HG03097 (cell line): ENCODE measurements at regions not wholly inside any gene's neighbourhood (a gene's known extent, or its start where the extent isn't known, plus 50 kb on each side); places are given as distances from the start of the nearest gene placed in this dataset.
A peak's percentile ranks its signal among the peaks of the same experiment; 100 is the strongest.
"Not testable (repeated sequence)": the region's sequence is repeated elsewhere in the genome, so short reads cannot be mapped to it uniquely, and the experiment has no call there.

Experiments used
- ATAC-seq: cut with Tn5 transposase; IDR thresholded peaks from one replicate; pipeline ENCODE4 v1.9.1; 2021; ENCODE audit not compliant: unreplicated experiment, low FRiP score

DNA sequence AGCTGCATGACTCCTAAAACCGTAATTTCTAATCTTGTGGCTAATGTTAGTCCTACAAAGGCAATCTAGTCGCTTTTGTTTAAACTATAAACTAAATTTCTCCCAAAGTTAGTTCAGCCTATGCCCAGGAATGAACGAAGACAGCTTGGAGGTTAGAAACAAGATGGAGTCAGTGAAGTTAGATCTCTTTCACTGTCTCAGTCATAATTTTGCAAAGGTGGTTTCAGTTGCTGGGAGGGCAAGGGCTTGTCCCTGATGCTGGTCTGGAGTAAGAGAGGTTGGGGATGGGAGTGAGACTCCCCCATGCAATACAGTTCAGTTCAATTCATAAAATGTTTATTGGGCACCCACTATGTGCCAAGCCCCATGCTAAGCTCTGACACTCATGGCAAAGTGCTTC lies 362.1 kb downstream of the TYW1 start:
- not testable (repeated sequence) for ATAC-seq

DNA sequence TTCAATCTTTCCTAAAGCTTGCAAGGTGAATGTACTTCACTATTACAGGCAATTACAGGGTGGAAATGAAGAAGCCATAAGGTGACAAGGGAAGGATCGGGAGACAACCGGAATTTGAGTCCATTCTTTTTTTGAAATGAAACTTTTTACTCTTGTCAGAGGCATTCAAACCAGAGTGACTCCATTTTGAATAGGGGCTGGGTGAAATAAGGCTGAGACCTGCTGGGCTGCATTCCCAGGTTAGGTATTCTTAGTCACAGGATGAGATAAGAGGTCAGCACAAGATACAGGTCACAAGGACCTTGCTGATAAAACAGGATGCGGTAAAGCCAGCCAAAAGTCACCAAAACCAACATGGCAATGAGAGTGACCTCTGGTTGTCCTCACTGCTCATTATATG lies 363.3 kb downstream of the TYW1 start:
- no peak for ATAC-seq

DNA sequence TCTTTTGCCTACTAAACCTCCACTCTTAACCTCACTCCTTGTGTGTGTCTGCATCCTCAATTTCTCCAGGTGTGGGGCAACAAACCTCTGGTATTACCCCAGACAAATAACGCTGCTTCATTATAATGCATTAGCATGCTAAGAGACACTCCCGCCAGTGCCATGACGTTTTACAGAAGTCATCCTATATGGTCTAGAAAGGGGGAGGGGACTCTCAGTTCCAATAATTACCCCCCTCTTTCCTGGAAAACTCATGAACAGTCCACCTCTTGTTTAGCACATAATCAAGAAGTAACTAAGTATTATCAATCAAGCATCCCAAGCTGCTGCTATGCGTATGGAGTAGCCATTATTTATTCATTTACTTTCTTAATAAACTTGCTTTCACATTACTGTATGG lies 364.5 kb downstream of the TYW1 start:
- no peak for ATAC-seq

DNA sequence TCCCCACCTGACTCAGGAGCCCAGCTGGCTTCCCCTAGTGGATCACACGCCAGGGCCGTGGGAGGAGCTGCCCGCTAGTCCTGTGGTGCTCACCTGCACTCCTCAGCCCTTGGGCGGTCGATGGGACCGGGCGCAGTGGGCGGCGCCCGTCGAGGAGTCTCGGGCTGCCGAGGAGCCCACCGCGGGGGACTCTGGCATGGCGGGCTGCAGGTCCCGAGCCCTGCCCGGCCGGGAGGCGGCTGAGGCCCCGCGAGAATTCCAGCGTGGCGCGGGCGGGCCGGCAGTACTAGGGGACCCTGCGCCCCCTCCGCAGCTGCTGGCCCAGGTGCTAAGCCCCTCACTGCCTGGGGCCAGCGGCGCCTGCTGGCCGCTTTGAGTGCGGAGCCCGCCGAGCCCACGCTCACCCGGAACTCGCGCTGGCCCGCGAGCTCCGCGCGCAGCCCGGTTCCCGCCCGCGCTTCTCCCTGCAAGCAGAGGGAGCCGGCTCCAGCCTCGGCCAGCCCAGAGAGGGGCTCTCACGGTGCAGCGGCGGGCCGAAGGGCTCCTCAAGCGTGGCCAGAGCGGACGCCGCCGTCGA lies 367.9 kb downstream of the TYW1 start:
- ATAC-seq, result no peak

DNA sequence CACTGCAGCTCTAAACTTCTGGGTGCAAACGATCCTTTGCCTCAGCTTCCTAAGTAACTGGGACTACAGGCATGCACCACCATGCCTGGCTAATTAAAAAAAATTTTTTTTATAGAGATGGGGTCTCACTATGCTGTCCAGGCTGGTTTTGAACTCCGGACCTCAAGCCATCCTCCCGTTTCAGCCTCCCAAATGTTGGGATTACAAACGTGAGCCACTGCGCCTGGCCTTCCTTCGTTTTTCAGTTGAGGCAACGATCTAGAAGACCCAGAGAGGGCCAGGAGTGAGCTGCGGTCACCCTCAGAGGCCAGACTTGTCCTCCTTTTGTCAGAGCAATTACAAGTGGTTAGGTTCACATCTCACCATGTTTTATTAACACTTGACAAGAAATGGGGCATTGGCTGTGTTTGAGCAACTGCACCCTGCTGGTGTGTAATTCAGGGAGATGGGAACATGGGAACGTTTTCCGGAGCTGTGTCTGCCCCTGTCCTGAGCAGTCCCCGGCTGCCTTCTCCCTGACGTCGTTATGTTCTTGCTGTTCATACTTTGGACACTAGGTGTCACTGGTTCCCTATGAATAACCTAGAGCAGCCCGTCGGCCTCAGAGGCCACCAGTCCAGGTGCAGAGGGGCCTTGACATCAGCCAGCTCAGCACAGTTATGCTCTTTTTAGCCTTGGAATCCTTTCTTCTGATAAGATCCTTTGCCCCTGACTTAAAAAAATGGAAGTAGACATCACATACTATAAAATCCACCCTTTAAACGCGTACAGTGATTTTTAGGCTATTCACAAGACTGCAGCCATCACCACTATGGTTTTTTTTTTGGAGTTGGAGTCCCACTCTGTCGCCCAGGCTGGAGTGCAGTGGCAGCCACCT lies 375.0 kb downstream of the TYW1 start:
- ATAC-seq, result peak; percentile 79

DNA sequence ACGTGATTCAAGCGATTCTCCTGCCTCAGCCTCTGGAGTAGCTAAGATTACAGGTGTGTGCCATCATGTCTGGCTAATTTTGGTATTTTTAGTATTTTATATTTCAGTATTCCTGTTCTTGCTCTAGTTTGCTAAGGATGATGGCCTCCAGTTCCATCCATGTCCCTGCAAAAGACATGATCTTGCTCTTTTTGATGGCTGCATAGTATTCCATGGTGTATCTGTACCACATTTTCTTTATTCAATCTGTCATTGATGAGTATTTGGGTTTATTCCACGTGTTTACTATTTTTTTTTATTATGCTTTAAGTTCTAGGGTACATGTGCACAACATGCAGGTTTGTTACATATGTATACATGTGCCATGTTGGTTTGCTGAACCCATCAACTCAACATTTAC lies 376.8 kb downstream of the TYW1 start:
- not testable (repeated sequence) for ATAC-seq

DNA sequence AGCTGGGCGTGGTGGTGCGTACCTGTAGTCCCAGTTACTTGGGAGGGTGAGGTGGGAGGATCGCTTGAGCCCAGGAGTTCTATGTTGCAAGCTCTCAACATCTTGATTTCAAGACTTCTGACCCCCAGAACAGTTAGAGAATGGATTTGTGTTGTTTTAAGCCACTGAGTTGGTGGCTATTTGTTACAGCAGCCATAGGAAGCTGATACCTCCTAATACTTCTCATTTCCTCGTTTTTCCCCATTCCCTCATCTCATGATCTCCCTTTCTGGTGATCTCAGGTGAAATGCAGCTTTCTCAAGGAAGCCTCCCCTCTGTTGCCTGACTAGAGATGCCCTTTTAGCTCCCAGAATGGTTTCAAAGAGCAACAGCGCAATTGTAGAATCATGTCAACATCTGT lies 378.8 kb downstream of the TYW1 start:
- ATAC-seq, result no peak

DNA sequence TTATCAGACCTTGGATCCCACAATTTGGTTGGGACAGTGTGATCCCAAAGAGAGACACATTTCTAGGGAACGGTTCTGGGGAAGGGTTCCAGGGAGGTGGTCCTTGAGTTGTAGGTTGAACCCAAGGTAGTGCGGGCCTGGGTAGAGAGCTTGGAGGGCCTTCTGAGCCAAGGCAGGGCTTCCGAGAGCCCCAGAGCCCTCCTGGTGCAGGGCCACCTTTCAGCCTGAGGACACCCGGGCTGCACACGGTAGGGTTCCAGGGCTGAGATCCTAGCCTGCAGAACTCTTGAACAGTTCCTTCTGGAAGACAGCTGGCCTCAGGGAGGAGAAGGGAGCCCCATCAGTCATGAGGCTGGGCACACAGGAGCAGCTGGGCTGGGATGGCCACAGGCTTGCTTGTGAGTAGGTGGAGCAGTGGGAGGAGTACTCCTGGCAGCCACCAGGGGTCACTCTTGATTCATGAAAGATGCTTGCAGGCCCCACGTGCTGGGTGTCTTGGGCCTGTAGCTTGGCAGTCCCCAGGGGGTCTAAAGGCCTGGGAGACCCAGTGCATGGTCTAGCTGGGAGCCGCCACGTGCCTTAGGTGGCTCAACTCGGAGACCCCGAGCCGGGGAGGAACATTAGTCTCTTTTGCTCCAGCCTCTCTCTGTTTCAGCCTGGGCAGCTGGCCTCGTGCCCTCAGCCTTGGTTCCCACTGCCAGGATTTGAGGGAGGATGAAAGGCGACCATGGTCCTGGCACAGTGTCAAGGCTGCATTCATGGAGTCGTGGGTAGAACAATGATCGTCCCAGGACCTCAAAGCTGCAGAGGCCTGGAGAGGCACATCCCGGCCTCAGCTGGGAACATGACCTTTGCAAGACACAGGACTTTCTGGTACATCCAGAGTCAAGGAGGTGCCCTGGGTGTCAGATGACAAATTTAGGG lies 381.6 kb downstream of the TYW1 start:
- ATAC-seq, result peak; percentile 86

DNA sequence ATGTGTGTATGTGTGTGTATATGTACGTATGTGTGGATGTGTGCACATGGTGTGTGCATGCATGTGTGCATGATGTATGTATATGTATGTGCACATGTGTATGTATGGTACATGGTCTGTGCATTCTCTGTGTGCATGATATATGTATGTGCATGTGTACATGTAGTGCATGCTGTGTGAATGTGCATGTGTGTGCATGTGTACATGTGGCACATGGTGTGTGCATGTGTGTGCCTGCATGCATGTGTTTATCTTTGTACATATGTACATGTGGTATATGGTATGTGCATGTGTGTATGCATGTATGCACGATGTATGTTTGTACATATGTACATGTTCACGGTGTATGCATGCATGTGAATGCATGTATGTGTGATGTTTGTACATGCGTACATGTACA lies 383.7 kb downstream of the TYW1 start:
- ATAC-seq, result no peak

DNA sequence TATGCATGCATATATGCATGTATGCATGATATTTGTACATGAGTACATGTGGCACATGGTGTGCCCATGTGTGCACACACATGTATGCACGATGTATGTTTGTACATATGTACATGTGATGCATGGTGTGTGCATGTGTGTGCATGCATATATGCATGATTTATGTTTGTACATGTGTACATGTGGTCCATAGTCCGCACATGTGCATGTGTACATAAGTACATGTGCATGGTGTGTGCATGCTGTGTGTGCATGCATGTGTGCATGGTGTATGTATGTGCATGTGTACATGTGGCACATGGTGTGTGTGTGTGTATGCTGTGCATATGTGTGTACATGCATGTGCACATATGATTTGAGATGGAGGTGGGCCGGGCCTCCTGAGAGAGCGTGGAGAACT lies 384.2 kb downstream of the TYW1 start:
- no peak for ATAC-seq

DNA sequence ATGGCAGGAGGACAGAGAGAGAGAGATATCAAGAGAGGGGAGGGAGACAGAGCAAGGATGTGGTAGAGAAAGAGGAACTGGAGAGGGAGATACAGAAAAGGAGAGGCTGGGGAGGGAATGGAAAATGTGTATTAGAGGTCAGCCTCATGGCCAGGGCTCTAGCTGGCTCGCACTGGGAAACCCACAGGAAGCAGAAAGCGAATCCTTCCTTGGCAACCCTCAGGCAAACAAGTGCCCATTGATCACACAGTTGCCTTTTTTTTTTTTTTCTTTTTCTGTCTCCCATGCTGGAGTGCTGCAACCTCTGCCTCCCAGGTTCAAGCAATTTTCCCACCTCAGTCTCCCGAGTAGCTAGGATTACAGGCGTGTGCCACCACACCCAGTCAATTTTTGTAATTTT lies 391.2 kb downstream of the TYW1 start:
- no peak for ATAC-seq

DNA sequence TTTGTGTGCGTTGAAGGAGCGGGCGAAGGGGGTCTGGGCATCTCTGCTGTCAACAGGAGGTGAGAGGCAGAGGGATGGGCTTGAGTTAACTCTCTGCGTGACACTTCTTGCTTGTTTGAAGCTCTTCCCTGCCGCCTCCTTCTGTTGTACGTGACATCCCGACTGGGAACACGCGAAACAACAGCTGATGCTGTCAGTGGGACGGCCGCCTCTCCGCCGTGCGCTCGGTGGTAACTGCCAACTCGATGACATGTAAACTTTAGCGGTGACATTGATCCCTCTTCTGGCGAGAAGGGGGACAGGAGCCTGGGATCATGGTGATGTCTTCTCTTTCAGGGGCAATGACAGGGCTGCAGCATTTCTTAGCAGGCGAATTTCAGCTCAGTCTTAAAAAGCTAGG lies 394.5 kb downstream of the TYW1 start:
- ATAC-seq, result no peak

DNA sequence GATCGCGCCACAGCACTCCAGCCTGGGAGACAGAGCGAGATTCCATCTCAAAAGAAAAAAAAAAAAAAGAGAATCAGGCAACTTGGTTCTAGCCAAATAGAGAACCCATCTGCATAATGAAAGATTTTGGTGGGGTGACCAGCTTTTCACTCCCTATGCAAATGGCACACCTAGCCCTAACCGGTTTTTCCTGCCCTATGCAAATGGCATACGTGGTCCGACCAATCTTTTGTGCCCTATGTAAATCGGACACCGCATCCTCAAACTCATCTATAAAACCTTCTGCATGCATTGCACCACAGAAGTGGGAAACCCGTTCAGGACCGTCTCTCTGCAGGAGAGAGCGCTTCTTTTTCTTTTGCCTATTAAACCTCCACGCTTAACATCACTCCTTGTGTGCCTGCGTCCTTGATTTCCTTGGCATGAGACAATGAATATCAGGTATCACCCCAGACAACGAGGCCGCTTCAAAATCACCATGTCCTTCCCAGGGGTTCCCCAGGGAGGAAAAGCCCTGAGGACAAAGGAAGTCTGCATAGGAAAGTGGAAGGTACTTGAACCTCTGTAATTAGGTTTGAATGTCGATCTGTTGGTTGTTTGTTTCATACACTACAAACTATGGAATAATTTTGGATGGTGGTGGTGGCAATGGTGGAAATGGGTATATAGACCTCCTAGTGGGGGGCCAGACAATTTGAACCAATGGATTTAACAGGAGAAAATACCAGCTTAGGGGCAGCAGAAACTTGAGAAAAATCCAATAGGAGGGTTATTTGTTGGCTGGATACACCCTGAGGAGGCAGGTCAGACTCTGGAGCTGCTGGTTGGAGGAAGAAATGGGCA lies 396.2 kb downstream of the TYW1 start:
- ATAC-seq, result no peak

DNA sequence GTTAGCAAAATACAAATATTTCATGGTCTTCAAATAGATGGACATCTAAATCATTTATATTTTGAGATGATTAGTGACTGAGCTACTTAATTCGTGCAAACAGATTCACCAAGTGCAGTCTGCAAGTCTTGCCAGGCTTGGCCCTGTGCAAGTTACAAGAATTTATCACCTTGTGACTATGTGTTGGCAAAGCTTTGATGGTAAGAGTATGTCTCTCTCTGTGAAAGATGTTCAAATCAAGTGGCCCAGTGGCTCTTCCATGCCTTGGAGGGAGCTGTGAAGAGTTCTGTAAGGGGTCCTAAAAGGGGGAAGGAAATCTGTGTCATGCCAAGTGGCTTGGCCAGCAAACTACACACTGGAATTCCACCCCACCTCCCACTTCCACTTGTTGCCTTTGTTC lies 397.3 kb downstream of the TYW1 start:
- ATAC-seq, result no peak

DNA sequence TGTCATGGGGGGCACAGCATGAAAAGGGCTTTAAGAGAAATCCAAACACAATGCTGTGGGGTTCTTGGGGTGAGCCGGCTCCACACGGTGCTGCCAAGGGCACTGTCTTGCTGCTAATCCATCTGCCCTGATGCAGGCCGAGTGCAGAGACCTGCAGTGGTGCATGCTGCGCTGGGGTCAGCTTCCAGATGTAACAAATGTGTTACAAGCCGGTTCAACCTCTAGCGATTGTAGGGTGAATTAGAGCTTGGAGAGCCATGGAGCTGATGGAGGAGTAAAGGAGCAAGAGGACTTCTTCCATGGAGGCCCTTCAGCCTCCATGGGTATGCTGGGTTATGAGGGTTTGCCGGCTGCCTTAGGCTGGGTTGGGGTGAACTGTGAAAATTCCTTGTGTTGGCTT lies 402.3 kb downstream of the TYW1 start:
- no peak for ATAC-seq

DNA sequence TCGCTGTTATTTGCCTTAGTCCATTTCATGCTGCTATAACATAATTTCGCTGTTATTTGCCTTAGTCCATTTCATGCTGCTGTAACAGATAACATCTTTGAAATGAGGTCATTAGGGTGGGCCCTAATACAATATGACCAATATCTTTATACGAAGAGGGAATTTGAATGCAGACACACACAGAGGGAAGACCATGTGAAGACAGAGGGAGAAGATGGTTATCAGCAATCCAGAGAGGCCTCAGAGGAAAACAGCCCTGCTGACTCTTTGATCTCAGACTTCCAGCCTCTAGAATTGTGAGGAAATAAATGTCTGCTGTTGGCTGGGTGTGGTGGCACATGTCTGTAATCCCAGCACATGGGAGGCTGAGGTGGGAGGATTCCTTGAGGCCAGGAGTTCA lies 404.9 kb downstream of the TYW1 start:
- ATAC-seq, result no peak

DNA sequence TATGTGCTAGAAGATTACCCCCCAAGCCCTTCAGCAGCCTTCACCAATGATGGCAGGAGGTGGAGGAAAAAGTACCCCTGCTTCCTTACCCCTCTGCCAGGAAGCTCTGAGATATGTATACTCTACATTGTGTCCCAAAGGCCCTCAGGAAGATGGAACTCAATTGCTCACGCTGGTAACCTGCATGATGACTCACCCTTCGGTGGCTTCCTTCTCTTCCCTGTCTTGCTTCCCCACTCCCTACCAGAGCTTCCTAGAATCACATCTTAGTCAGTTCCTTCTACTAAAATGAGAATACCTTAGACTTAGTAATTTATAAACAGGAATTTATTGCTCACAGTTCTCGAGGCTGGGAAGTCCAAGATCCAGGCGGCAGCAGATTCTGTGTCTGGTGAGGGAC lies 405.6 kb downstream of the TYW1 start:
- no peak for ATAC-seq

DNA sequence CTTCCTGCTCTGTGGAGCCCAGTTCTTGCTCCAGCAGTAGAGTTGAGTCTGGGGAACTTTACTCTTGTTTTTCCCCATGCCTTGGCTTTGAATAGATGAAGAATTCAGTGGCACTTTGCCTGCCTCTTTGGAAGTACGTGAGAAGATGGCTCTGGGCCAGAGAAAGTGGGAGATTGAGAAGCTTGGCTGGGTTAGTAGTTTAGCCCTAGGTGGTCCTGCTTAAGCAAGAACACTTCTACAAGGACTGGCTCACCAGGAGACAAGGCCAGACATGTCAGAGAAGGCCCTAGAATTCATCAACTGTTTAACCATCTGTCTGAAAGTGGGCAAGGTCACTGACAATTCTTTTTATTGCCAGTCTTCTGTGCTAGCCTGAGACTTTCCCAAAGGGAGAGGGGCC lies 410.3 kb downstream of the TYW1 start:
- ATAC-seq, result no peak

DNA sequence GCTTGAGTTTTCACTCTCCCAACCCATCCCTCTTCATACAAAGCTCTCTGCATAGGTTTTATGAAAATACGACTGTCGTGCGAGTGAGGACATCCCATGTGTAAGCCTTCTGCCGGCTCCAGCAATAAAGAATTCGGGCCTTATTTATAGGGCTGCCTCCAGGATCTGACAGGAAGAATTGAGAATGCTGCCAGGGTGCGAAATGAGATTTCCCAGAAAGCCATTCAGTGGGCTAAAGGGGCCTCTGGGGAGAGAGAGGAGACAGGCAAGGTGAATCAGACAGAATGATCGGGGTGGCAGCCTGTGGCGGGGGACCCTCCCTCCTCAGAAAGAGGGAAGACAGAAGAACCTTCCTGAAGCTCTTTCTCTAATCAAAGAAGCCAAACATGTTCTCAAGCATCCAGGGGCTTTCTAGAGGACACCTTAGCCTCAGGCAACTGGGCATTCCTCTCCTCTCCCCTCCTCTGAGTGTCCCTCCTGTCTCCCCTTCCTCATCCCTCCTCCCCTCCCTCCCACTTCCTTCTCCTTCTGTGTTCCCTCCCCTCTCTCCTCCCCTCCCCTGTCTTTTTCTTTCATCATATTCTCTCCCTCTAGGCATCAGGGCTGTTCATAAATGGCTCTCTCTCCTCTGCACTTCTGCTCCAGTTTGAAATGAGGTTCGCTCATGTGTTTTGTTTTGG lies 410.9 kb downstream of the TYW1 start:
- ATAC-seq, result no peak

DNA sequence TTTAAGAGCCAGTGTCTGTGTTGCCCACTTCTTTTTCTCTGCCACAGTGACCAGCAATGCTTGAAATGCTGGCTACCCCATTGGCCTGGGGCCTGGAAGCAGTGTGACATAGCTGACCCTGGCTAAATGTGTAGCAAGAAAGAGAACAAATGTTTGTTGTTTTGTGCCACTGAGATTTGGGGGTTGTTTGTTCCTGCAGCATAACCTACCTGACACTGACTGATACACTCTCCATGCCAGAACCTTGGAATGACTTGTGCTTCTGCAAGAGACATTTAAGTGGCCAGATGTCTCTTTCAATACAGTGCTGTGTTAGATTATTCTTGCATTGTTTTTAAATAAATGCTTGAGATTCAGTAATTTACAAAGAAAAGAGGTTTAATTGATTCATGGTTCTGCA lies 411.5 kb downstream of the TYW1 start:
- no peak for ATAC-seq
